Activated T-helper 1 cell treated with anti-CD3 and anti-CD28 coated beads, Interleukin-12 subunit alpha, Interleukin-12 subunit beta, Interleukin-2, Interleukin-4 antibody, amounts not matched to agents 30 ng/mL and 10 ng/mL and 1 ng/mL, durations not matched to agents 14 hours and 24 hours and 36 hours (primary cell): ENCODE measurements at regions not wholly inside any gene's neighbourhood (a gene's known extent, or its start where the extent isn't known, plus 50 kb on each side); places are given as distances from the start of the nearest gene placed in this dataset.

Experiments used
- DNase-seq: peaks from one replicate; pipeline ENCODE4 v3.0.0; 2021; ENCODE audit warnings: low spot score
- H3K27ac Mint-ChIP-seq: one replicate; pipeline ENCODE4 v1.8.0; 2021; ENCODE audit warnings: mild to moderate bottlenecking, mixed read lengths
- H3K27me3 Mint-ChIP-seq: one replicate; pipeline ENCODE4 v1.8.0; 2022; ENCODE audit warnings: mild to moderate bottlenecking, moderate library complexity, mixed read lengths; ENCODE audit not compliant: insufficient read depth
- H3K36me3 Mint-ChIP-seq: one replicate; pipeline ENCODE4 v1.8.0; 2021; ENCODE audit warnings: low read depth, mixed read lengths
- H3K4me1 Mint-ChIP-seq: one replicate; pipeline ENCODE4 v1.8.0; 2021; ENCODE audit warnings: low read depth, mixed read lengths
- H3K4me3 Mint-ChIP-seq: one replicate; pipeline ENCODE4 v1.8.0; 2021; ENCODE audit warnings: mild to moderate bottlenecking, moderate library complexity, mixed read lengths
- H3K9me3 Mint-ChIP-seq: one replicate; pipeline ENCODE4 v1.8.0; 2021; ENCODE audit warnings: mixed read lengths
- intact Hi-C: fragments of 100-400 bp; cut with micrococcal nuclease; formaldehyde crosslinking; loops from one replicate; pipeline ENCODE4 v1.15.1; 2024

DNA sequence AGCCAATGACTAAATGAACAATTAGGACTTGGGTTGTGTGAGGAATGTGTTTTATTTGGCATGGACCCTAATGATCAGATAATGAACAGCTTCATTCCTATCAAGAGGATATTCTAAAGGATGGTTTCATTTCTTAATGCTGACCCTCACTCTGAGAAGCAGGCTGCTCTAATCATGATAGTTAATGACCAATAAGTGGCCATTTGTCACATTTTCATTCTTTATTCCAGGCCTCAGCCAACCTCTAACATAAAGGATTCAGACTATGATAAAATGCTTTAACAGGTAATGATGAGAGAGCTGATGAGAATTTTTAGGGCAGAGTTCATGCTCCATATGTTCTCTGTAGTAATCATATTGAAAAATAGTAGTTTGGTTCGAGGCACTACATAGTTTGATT lies 301.5 kb upstream of the ARRDC3 start:
- Mint-ChIP-seq H3K27ac (no peak overlapping the region), H3K36me3 (no peaks in the 10 kb centered on the region), H3K27me3 (no peaks in the 10 kb centered on the region), H3K9me3 (no peaks in the 10 kb centered on the region), H3K4me3 (no peak overlapping the region), H3K4me1 (no peaks in the 10 kb centered on the region)
- intact Hi-C loops = no loop called here
- no peak for DNase-seq

DNA sequence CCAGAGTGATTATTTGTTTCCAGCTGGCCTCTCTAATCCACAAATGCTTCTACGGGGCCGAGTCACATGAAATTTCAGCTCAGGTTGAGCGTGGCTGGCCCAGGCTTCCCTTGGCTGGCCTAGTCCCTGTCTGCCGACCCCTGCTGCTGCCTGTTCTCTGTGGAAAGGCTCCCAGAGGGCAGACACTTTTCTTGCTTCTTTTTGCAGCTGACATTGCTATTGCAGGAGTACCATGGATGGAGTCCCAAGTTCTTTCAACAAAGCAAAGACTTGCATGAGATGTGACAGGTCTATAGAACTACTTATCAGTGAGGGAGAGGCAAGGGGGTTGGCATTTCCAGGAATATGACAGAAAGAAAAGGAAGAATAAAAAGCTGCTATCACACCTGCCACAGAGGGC lies 287.4 kb upstream of the ARRDC3 start:
- no peak overlapping the region for H3K27ac Mint-ChIP-seq
- DNase-seq = no peak
- intact Hi-C loops = no loop called here
- H3K36me3 Mint-ChIP-seq = no peaks in the 10 kb centered on the region
- no peaks in the 10 kb centered on the region for H3K9me3 Mint-ChIP-seq
- no peaks in the 10 kb centered on the region for H3K27me3 Mint-ChIP-seq
- H3K4me1 Mint-ChIP-seq = no peaks in the 10 kb centered on the region
- no peak overlapping the region for H3K4me3 Mint-ChIP-seq

DNA sequence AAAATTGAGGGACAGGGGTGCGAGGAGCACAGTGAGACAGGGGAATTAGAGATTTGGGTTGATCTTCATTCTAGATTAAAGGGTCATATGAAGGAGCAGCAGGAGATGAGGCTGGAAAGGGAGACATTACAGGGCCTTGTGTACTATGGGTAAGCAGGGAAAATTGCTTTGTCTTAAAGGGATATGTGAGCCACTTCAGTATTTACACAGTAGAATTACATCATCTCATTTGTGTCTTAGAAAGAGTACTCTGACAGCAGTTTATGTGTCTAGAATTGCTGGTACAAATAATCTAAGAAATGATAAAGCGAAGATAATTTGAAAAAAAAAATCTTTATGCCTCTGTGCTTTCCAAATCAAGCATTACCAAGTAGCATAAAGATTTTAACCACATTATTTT lies 287.0 kb upstream of the ARRDC3 start:
- H3K27me3 Mint-ChIP-seq = no peaks in the 10 kb centered on the region
- no peaks in the 10 kb centered on the region for H3K36me3 Mint-ChIP-seq
- no peak overlapping the region for H3K27ac Mint-ChIP-seq
- no peak overlapping the region for H3K4me3 Mint-ChIP-seq
- H3K9me3 Mint-ChIP-seq = no peaks in the 10 kb centered on the region
- H3K4me1 Mint-ChIP-seq = no peaks in the 10 kb centered on the region
- intact Hi-C loops = no loop called here
- no peak for DNase-seq

DNA sequence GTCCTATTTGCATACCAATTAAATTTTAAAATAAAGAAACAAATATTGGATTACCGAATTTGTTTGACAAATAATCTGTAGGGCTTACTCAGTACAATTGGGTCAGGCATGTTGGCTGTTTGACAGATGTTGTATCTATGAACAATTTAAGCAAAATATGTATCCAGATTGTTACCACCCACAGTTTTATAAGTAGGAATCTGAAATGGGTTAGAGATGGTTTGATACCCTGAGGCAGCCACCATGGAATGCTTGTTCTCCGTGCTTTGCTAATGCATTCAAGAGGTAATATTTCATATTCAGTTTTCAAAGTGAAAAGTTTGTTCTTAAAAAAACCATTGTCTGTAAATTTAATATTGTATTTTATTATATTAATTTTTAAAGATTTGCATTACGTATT lies 285.1 kb upstream of the ARRDC3 start:
- intact Hi-C loops = no loop called here
- Mint-ChIP-seq H3K9me3 (no peaks in the 10 kb centered on the region), H3K27me3 (no peaks in the 10 kb centered on the region), H3K27ac (no peak overlapping the region), H3K36me3 (no peaks in the 10 kb centered on the region), H3K4me1 (no peaks in the 10 kb centered on the region), H3K4me3 (no peak overlapping the region)
- DNase-seq = no peak

DNA sequence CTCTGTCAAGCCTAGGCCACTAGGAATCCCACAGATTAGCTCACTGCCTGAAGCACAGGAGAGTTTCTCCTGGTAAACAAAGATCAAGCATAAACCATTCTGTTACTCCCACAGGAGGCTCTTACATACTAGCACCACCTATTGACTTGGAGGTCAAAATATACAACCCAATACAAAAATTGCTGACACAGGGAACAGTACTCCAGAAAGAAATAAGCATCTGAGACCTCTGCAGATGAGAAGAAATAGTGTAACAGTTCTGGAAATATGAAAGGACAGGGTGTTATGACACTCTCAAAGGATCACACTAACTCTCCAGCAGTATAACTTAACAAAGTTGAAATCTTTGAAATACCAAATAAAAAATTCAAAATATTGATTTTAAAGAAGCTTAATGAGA lies 269.6 kb upstream of the ARRDC3 start:
- H3K9me3 Mint-ChIP-seq = peaks cover 10% of the 10 kb centered on the region
- H3K27me3 Mint-ChIP-seq = no peaks in the 10 kb centered on the region
- H3K36me3 Mint-ChIP-seq = no peaks in the 10 kb centered on the region
- no peak for DNase-seq
- intact Hi-C loops = no loop called here
- H3K4me1 Mint-ChIP-seq = no peaks in the 10 kb centered on the region
- no peak overlapping the region for H3K27ac Mint-ChIP-seq
- no peak overlapping the region for H3K4me3 Mint-ChIP-seq

DNA sequence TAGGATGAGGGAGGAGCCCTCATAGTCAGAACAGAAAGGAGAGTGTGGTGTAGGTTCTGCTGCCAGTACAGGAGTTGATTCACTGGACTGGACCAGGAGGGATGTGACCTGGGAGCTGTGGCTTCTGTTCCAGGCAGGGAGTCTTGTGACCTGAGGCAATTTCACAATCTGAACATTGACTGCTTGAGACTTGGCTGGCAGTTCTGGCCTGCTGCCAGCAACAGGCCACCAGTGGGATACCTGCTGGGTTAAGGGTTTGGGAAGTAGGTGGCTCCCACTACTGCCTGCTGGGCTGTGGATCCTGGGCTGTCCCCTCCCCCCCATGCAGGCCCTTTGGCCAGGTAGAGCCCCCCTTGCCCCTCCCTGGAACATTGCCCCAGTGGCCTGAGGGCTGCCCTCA lies 268.6 kb upstream of the ARRDC3 start:
- no peaks in the 10 kb centered on the region for H3K36me3 Mint-ChIP-seq
- H3K9me3 Mint-ChIP-seq = peaks cover 10% of the 10 kb centered on the region
- intact Hi-C loops = no loop called here
- H3K27ac Mint-ChIP-seq = no peak overlapping the region
- no peaks in the 10 kb centered on the region for H3K27me3 Mint-ChIP-seq
- DNase-seq = no peak
- H3K4me3 Mint-ChIP-seq = no peak overlapping the region
- no peaks in the 10 kb centered on the region for H3K4me1 Mint-ChIP-seq

DNA sequence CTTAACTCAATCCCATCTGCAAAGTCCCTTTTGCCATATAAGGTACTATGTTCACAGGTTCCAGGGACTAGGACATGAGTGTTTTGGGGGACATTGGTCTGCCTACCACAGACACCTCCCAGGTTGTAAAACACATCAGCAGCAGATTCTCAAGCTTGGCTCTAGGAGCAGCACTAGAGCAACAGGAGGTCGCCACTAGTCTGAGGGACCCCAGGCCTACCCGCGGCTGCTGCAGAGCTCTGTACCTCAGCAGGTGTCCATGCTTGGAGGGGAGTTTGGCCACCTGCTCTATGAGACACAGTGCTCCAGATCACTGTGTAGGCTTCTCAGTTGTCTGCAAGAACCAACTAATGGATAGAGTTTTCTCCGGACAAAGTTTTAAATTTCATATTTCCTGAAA lies 262.2 kb upstream of the ARRDC3 start:
- DNase-seq = no peak
- H3K27ac Mint-ChIP-seq = no peak overlapping the region
- H3K27me3 Mint-ChIP-seq = peaks cover 2% of the 10 kb centered on the region
- intact Hi-C loops = no loop called here
- H3K9me3 Mint-ChIP-seq = no peaks in the 10 kb centered on the region
- H3K4me1 Mint-ChIP-seq = no peaks in the 10 kb centered on the region
- H3K36me3 Mint-ChIP-seq = no peaks in the 10 kb centered on the region
- no peak overlapping the region for H3K4me3 Mint-ChIP-seq

DNA sequence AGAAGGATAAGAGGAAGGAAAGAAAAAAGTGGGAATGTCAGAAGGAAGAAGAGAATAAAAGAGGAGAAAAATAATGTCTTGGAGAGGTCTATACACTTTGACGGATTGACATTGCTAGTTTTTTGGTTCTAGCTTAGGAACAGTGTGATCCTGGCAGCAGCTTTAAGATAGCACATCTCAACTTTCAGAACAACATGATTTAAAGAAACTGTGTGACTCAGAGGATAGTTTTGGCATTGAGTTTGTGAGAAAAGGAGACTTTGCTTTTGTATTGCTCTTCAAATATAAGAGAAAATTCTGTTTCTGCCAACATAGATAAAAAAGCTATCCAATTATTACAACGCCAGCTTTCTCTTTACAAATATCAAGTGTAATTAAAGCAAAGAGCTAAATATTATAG lies 260.7 kb upstream of the ARRDC3 start:
- H3K9me3 Mint-ChIP-seq = no peaks in the 10 kb centered on the region
- H3K4me1 Mint-ChIP-seq = no peaks in the 10 kb centered on the region
- DNase-seq = no peak
- H3K27ac Mint-ChIP-seq = no peak overlapping the region
- no peaks in the 10 kb centered on the region for H3K36me3 Mint-ChIP-seq
- peaks cover 2% of the 10 kb centered on the region for H3K27me3 Mint-ChIP-seq
- intact Hi-C loops = loop anchor here (5.0 kb wide), 1 partner anchor 776 kb away; no protein-coding TSS in a partner anchor
- H3K4me3 Mint-ChIP-seq = no peak overlapping the region

DNA sequence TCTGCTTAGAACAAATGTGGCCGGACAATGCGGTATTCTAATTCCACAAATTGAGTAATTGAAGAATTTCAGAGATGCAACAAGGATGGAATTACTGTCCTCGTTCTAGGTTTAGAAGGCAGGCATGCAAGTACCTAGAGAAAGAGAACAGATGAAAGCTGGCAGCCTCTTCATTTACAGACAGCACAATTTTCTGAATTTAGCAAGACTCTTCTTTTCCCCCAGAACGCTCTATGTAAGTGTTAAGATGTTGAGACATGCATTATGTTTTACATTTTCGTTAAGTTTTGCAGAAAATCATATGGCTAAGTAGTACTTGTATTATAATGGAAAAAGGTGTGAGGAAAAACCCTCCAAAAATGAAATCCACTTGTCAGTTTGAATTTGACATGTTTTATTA lies 259.5 kb upstream of the ARRDC3 start:
- no peak for DNase-seq
- intact Hi-C loops = loop anchor here (1.0 to 5.0 kb wide), 2 partner anchors 142 to 775 kb away; no protein-coding TSS in a partner anchor
- Mint-ChIP-seq H3K9me3 (no peaks in the 10 kb centered on the region), H3K4me3 (no peak overlapping the region), H3K4me1 (no peaks in the 10 kb centered on the region), H3K27me3 (peaks cover 2% of the 10 kb centered on the region), H3K27ac (no peak overlapping the region), H3K36me3 (no peaks in the 10 kb centered on the region)

DNA sequence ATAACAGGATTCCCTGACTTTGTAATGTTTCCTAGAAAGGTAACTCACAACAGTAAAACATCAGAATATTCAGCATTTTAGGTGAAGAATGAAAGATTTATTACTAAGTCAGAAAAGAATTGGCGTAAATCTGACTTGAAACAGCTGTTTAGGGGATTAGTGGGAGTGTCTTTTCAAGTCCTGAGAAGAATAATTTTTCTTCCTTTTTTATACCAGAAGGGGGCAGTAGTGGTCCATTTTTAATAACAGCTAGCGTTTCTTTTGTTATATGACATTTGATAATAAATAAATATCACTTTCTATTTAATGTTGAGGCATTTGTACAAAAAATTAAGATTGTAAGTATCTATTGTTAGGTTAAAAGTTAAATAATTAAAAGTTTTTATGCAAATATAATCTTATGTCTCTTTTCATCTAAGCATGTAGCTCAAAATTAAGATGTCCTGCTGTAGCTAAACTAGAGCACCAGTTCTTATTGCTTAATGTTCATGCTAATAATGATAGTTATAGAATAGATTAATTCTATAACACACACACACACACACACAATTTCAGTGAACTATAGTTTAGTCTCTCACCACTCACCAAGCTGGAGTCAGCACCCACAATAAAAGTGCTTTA lies 258.7 kb upstream of the ARRDC3 start:
- no peaks in the 10 kb centered on the region for H3K9me3 Mint-ChIP-seq
- H3K4me3 Mint-ChIP-seq = no peak overlapping the region
- intact Hi-C loops = loop anchor here (1.0 to 5.0 kb wide), 2 partner anchors 142 to 775 kb away; no protein-coding TSS in a partner anchor

DNA sequence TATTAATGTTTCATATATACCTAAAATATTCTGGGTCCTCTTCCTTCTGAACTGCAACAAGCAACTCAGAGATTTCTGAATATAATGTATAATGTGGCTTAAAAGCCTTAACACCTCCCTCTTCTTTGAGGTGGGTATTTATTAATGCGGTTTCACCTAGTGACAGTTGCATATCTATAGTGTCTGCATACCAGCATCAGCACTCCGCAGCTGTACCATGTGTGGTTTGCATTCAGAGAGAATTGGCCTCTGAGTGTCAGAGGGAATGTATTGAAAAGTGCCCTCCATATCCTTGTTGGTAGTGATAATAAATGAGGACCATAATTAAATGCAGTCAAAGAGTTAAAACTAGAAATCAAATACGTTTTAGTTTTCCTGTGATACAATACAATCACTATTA lies 256.6 kb upstream of the ARRDC3 start:
- H3K9me3 Mint-ChIP-seq = no peaks in the 10 kb centered on the region
- intact Hi-C loops = loop anchor here (5.0 kb wide), 1 partner anchor 772 kb away; no protein-coding TSS in a partner anchor
- H3K4me1 Mint-ChIP-seq = no peaks in the 10 kb centered on the region
- no peak overlapping the region for H3K27ac Mint-ChIP-seq
- peaks cover 2% of the 10 kb centered on the region for H3K27me3 Mint-ChIP-seq
- no peaks in the 10 kb centered on the region for H3K36me3 Mint-ChIP-seq
- DNase-seq = no peak
- H3K4me3 Mint-ChIP-seq = no peak overlapping the region

More for the DNA sequence above, 258.7 kb upstream of the ARRDC3 start:
- Mint-ChIP-seq H3K27me3 (peaks cover 2% of the 10 kb centered on the region), H3K4me1 (no peaks in the 10 kb centered on the region), H3K36me3 (no peaks in the 10 kb centered on the region), H3K27ac (no peak overlapping the region)
- no peak for DNase-seq

DNA sequence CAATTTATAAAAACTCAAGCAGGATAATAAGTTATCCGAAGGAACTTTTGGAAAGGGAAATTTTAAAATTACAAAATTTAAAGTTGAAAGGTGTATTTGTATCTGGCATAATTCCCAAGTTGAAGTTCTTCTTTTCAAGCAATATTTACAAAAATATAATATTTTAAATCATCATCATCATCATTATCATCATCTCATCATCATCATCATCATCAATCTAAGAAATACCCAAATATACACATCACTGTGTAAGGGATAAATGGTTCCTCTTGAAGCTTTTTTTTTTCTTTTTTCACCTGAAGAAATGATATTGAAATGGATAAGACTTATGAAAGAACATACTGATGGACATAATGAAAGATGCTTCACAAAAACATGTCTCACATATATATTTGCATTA lies 254.9 kb upstream of the ARRDC3 start:
- Mint-ChIP-seq H3K36me3 (no peaks in the 10 kb centered on the region), H3K27me3 (no peaks in the 10 kb centered on the region), H3K4me3 (no peak overlapping the region), H3K9me3 (no peaks in the 10 kb centered on the region), H3K4me1 (no peaks in the 10 kb centered on the region), H3K27ac (no peak overlapping the region)
- DNase-seq = no peak
- intact Hi-C loops = no loop called here

DNA sequence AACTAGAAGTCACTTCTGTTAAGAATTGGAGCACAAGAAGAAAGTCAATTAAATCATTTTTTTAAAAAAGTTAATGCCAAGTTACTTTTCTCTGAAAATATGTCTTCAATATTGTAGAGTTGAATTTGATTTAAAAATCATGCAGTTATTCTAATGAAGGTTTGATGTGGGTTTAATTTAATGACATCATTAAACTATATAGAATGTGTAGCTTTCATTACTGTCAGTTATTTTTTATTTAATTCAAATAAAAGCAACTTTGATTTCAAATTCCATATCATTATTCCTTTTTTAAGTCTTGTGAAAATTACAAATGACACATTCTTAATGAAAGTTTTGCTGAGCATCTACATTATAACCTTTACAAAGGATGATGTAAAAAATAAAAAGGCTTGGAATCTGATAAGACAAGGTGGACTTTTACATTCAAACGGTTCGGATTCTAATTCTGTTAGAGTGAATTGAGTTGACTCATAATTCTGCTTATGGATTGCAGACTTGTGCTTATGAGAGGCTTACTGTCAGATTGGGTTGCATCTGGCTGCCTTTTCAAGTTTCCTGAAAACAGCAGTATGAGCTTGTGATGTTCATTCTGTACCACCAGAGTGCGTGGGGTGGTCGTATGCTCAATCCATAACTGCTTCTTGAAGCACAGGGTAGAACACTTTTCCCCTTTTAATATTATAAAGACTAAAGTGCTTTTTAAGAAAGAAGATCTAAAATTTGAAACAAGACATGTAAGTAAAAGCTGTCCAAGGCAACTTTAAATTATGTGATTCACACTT lies 253.0 kb upstream of the ARRDC3 start:
- H3K4me1 Mint-ChIP-seq = no peaks in the 10 kb centered on the region
- no peak overlapping the region for H3K4me3 Mint-ChIP-seq
- no peaks in the 10 kb centered on the region for H3K9me3 Mint-ChIP-seq
- intact Hi-C loops = no loop called here
- no peaks in the 10 kb centered on the region for H3K36me3 Mint-ChIP-seq
- H3K27ac Mint-ChIP-seq = no peak overlapping the region
- DNase-seq = no peak
- H3K27me3 Mint-ChIP-seq = no peaks in the 10 kb centered on the region
